ENCODE measurements at regions not wholly inside any gene's neighbourhood (a gene's known extent, or its start where the extent isn't known, plus 50 kb on each side); places are given as distances from the start of the nearest gene placed in this dataset.

GRCh38 chr9:17862101-17862500, 283.2 kb downstream of the SH3GL2 start:
- TF ChIP-seq CTCF (IDR thresholded peaks at IDR 0.05) (no peak), POLR2A (IDR thresholded peaks at IDR 0.05) (no peak)

All from uterus (tissue), 2 donors.